Ovary (tissue), 7 donors: ENCODE measurements at regions not wholly inside any gene's neighbourhood (a gene's known extent, or its start where the extent isn't known, plus 50 kb on each side); places are given as distances from the start of the nearest gene placed in this dataset.

Experiments used
- DNase-seq, 5 donors: peaks; one replicate each; pipeline ENCODE4 v3.0.0-alpha.2; 2019 to 2020
- H3K27ac ChIP-seq, 2 donors: fragments of 200-600 bp; one replicate each; pipeline versions ENCODE4 v1.5.1 to v1.8.0; 2019 to 2022
- H3K27me3 ChIP-seq: fragments of 200-600 bp; one replicate; pipeline ENCODE4 v1.8.0; 2022
- H3K36me3 ChIP-seq: fragments of 200-600 bp; sonication (generic); one replicate; pipeline ENCODE4 v1.5.1; 2019
- H3K4me1 ChIP-seq: one replicate; pipeline ENCODE4 v1.8.1; 2013; ENCODE audit warnings: mild to moderate bottlenecking, moderate library complexity; ENCODE audit not compliant: insufficient read depth
- H3K4me3 ChIP-seq: fragments of 200-600 bp; sonication (generic); one replicate; pipeline ENCODE4 v1.5.1; 2017
- H3K9me3 ChIP-seq, 2 donors: fragments of 200-600 bp in 1 of 2; sonication (generic) in 1 of 2; one replicate each; pipeline versions ENCODE4 v1.5.1 to v1.8.1; 2013 to 2019; ENCODE audit warnings: mild to moderate bottlenecking in 1 of 2, moderate library complexity in 1 of 2
- CTCF ChIP-seq, 3 donors: fragments of 450-650 bp in 2 of 3; fragments of 200-600 bp in 1 of 3; IDR thresholded peaks; one replicate each; pipeline versions ENCODE4 v1.5.1 to v1.8.0; 2016 to 2022; ENCODE audit warnings: antibody characterized with exemption in 3 of 3, mild to moderate bottlenecking in 1 of 3
- EP300 ChIP-seq: sonication (generic); formaldehyde crosslinking; IDR thresholded peaks from one replicate; pipeline ENCODE4 v1.6.1; 2017; ENCODE audit warnings: antibody characterized with exemption
- POLR2A ChIP-seq: fragments of 450-650 bp; IDR thresholded peaks from one replicate; pipeline ENCODE4 v1.6.1; 2017; ENCODE audit warnings: antibody characterized with exemption, mild to moderate bottlenecking, moderate library complexity
- WGBS, 3 donors: extraction: QIAGEN DNeasy Blood & Tissue Kit in 1 of 3; methylation state at CpG; one replicate each; pipeline versions ENCODE4 v1.1.5 to v1.1.7; 2013 to 2017; 5-methylcytosine and 5-hydroxymethylcytosine counted together
- intact Hi-C, 4 donors: fragments of 100-400 bp; cut with DNase I; formaldehyde crosslinking; loops; one replicate each; pipeline versions ENCODE4 v1.11.0 to v1.15.1; 2022 to 2023
- donor health status: DM: no; HTN: no; CAD: no; lungs with moderate emphysema.
- donor health status: DM: no; HTN: no; CAD: no.
- donor health status: Bipolar disorder and iron deficiency.
- donor health status: DM: no; HTN: no; CAD: no.
- donor health status: DM: yes; HTN: yes; CAD: no.

GRCh38 chr5:107773479-107773878 is 102.7 kb upstream of the EFNA5 start:
- intact Hi-C loops = no loop called here
- no peak for DNase-seq
- TF ChIP-seq EP300 (no peak), CTCF (IDR thresholded peaks at IDR 0.05) (no peak), POLR2A (no peak)
- Histone ChIP-seq H3K9me3 (no peaks in the 10 kb centered on the region), H3K27ac (no peak overlapping the region), H3K4me3 (no peak overlapping the region), H3K36me3 (no peaks in the 10 kb centered on the region), H3K27me3 (no peaks in the 10 kb centered on the region), H3K4me1 (no peaks in the 10 kb centered on the region)
- WGBS, 3 donors = 23 to 48% (median 42%) methylated on average over 1 of the region's 1 CpG

- Histone ChIP-seq H3K27me3 (no peaks in the 10 kb centered on the region), H3K9me3 (no peaks in the 10 kb centered on the region), H3K36me3 (no peaks in the 10 kb centered on the region), H3K27ac (no peak overlapping the region), H3K4me1 (no peaks in the 10 kb centered on the region), H3K4me3 (no peak overlapping the region)
- TF ChIP-seq EP300 (no peak), CTCF (IDR thresholded peaks at IDR 0.05) (no peak), POLR2A (no peak)
- intact Hi-C loops = no loop called here
- no peak for DNase-seq
- 69 to 75% (median 71%) methylated on average over 11 of the region's 11 CpGs for WGBS, 3 donors
These were observed 101.9 kb upstream of the EFNA5 start for GRCh38 chr5:107772418-107773310.

- no peak for TF ChIP-seq EP300
- TF ChIP-seq POLR2A = no peak
- TF ChIP-seq CTCF (IDR thresholded peaks at IDR 0.05) = no peak
- H3K4me3 ChIP-seq = no peak overlapping the region
- no peaks in the 10 kb centered on the region for H3K4me1 ChIP-seq
- H3K9me3 ChIP-seq = no peaks in the 10 kb centered on the region
- H3K27me3 ChIP-seq = no peaks in the 10 kb centered on the region
- DNase-seq = no peak
- no peak overlapping the region for H3K27ac ChIP-seq
- intact Hi-C loops = no loop called here
- no peaks in the 10 kb centered on the region for H3K36me3 ChIP-seq
These were observed 101.2 kb upstream of the EFNA5 start for GRCh38 chr5:107771926-107772325.

- H3K4me3 ChIP-seq = no peak overlapping the region
- H3K36me3 ChIP-seq = no peaks in the 10 kb centered on the region
- no peaks in the 10 kb centered on the region for H3K4me1 ChIP-seq
- intact Hi-C loops = no loop called here
- no peak for DNase-seq
- H3K9me3 ChIP-seq = no peaks in the 10 kb centered on the region
- TF ChIP-seq CTCF (IDR thresholded peaks at IDR 0.05) (no peak), EP300 (no peak), POLR2A (no peak)
- no peak overlapping the region for H3K27ac ChIP-seq
- 69 to 75% (median 69%) methylated on average over 7 of the region's 7 CpGs for WGBS, 3 donors
- no peaks in the 10 kb centered on the region for H3K27me3 ChIP-seq
These were observed 99.3 kb upstream of the EFNA5 start for GRCh38 chr5:107770051-107770450.
